ENCODE measurements at regions not wholly inside any gene's neighbourhood (a gene's known extent, or its start where the extent isn't known, plus 50 kb on each side); places are given as distances from the start of the nearest gene placed in this dataset.

GRCh38 chr15:53224371-53224770, 434.2 kb upstream of the ONECUT1 start:
- Histone ChIP-seq H3K9me3 (no peaks in the 10 kb centered on the region), H3K27ac (no peak overlapping the region), H3K27me3 (no peaks in the 10 kb centered on the region), H3K36me3 (no peaks in the 10 kb centered on the region), H3K4me1 (no peaks in the 10 kb centered on the region), H3K4me3 (no peak overlapping the region)
- no peak for TF ChIP-seq POLR2A (IDR thresholded peaks at IDR 0.05)
- TF ChIP-seq CTCF (IDR thresholded peaks at IDR 0.05): no peak
- no peak for DNase-seq
- intact Hi-C loops (cut with DNase I): no loop called here

DNA sequence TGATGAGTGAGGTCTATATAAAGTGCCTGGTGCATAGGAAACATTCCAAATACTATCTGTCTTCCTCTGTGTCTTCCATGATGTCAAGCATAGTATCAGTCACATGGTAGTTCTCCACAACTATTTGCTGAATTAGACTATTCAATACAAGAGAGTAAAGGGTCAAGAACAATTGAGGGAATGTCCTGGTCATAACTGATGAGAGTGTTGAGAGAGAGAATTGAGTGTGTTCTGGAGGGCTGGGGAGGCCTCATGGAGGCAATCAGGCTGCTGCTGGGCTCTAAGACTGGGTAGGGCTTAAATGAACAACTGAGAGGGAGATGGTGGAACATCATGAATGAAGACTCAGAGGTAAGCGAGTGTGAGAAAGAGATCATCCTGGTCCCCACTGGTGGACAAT, 433.7 kb upstream of the ONECUT1 start:
- no peak for DNase-seq
- H3K36me3 ChIP-seq: no peaks in the 10 kb centered on the region
- no peak overlapping the region for H3K4me3 ChIP-seq
- WGBS, 2 donors: 86 to 92% methylated on average over 1 of the region's 1 CpG
- H3K4me1 ChIP-seq: no peaks in the 10 kb centered on the region
- H3K27ac ChIP-seq: no peak overlapping the region
- no peaks in the 10 kb centered on the region for H3K9me3 ChIP-seq
- H3K27me3 ChIP-seq: no peaks in the 10 kb centered on the region
- intact Hi-C loops (cut with DNase I): no loop called here
- TF ChIP-seq POLR2A (IDR thresholded peaks at IDR 0.05): no peak
- no peak for TF ChIP-seq CTCF (IDR thresholded peaks at IDR 0.05)

- WGBS, 2 donors: 59 to 63% methylated on average over 7 of the region's 7 CpGs
- Histone ChIP-seq H3K4me1 (no peaks in the 10 kb centered on the region), H3K27ac (no peak overlapping the region), H3K27me3 (no peaks in the 10 kb centered on the region), H3K36me3 (no peaks in the 10 kb centered on the region), H3K9me3 (no peaks in the 10 kb centered on the region), H3K4me3 (no peak overlapping the region)
- intact Hi-C loops (cut with DNase I): no loop called here
- TF ChIP-seq CTCF (IDR thresholded peaks at IDR 0.05): no peak
- no peak for TF ChIP-seq POLR2A (IDR thresholded peaks at IDR 0.05)
- no peak for DNase-seq
These were observed 428.8 kb upstream of the ONECUT1 start for GRCh38 chr15:53218666-53219580.

GRCh38 chr15:53216036-53216435, 425.9 kb upstream of the ONECUT1 start:
- TF ChIP-seq POLR2A (IDR thresholded peaks at IDR 0.05) (no peak), CTCF (IDR thresholded peaks at IDR 0.05) (no peak)
- Histone ChIP-seq H3K4me1 (no peaks in the 10 kb centered on the region), H3K4me3 (no peak overlapping the region), H3K9me3 (no peaks in the 10 kb centered on the region), H3K36me3 (no peaks in the 10 kb centered on the region), H3K27ac (no peak overlapping the region), H3K27me3 (no peaks in the 10 kb centered on the region)
- no peak for DNase-seq
- 45 to 48% methylated on average over 3 of the region's 3 CpGs for WGBS, 2 donors
- intact Hi-C loops (cut with DNase I): no loop called here

DNA sequence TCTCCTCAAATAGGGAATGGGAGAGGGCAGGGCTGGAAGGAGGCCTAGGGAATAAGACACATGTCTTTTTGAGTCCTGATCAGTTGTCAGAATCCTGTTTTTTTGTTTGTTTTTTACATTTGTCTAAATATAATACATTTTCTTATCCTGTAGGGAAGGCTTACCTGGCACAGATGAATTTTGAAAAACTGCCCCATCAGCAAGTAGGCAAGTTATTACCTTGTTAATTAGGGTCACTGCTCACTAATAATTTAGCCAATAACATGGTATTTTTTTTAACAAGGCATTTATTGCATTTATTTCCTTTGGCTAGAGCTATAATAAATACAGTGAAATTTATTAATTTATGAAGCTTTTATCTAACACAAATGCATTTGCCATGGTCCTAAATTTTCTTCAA, 423.2 kb upstream of the ONECUT1 start:
- Histone ChIP-seq H3K4me3 (no peak overlapping the region), H3K9me3 (no peaks in the 10 kb centered on the region), H3K36me3 (no peaks in the 10 kb centered on the region), H3K4me1 (no peaks in the 10 kb centered on the region), H3K27ac (no peak overlapping the region), H3K27me3 (no peaks in the 10 kb centered on the region)
- no peak for DNase-seq
- TF ChIP-seq POLR2A (IDR thresholded peaks at IDR 0.05): no peak
- no peak for TF ChIP-seq CTCF (IDR thresholded peaks at IDR 0.05)
- intact Hi-C loops (cut with DNase I): no loop called here
